Glutamatergic neuron (in vitro differentiated cells): ENCODE measurements at regions not wholly inside any gene's neighbourhood (a gene's known extent, or its start where the extent isn't known, plus 50 kb on each side); places are given as distances from the start of the nearest gene placed in this dataset.

ENCODE experiments used
- DNase-seq: peaks from one replicate; pipeline ENCODE4 v3.0.0; 2022
- H3K27ac Mint-ChIP-seq: one replicate; pipeline ENCODE4 v1.8.0; 2020; ENCODE audit warnings: mild to moderate bottlenecking, mixed read lengths, inconsistent platforms; ENCODE audit not compliant: unreplicated experiment
- H3K27me3 Mint-ChIP-seq: one replicate; pipeline ENCODE4 v1.8.0; 2020; ENCODE audit warnings: mild to moderate bottlenecking, moderate library complexity, mixed read lengths, inconsistent platforms; ENCODE audit not compliant: unreplicated experiment
- H3K36me3 Mint-ChIP-seq: one replicate; pipeline ENCODE4 v1.8.0; 2020; ENCODE audit warnings: mild to moderate bottlenecking, mixed read lengths, inconsistent platforms; ENCODE audit not compliant: unreplicated experiment
- H3K4me1 Mint-ChIP-seq: one replicate; pipeline ENCODE4 v1.8.0; 2020; ENCODE audit warnings: mild to moderate bottlenecking, low read depth, mixed read lengths, inconsistent platforms; ENCODE audit not compliant: unreplicated experiment
- H3K4me3 Mint-ChIP-seq: one replicate; pipeline ENCODE4 v1.8.0; 2020; ENCODE audit warnings: mild to moderate bottlenecking, mixed read lengths, inconsistent platforms; ENCODE audit not compliant: unreplicated experiment
- H3K9me3 Mint-ChIP-seq: one replicate; pipeline ENCODE4 v1.8.0; 2020; ENCODE audit warnings: mild to moderate bottlenecking, moderate library complexity, mixed read lengths, inconsistent platforms; ENCODE audit not compliant: unreplicated experiment
- CTCF ChIP-seq: fragments of 200-600 bp; sonication (generic); IDR thresholded peaks from one replicate; pipeline ENCODE4 v1.5.0; 2021; ENCODE audit not compliant: partially characterized antibody, unreplicated experiment

GRCh38 chr7:115635376-115635775 is 395.2 kb downstream of the TFEC start:
- Mint-ChIP-seq H3K27me3 (no peaks in the 10 kb centered on the region), H3K4me1 (no peaks in the 10 kb centered on the region), H3K4me3 (no peak overlapping the region), H3K36me3 (no peaks in the 10 kb centered on the region), H3K27ac (no peak overlapping the region), H3K9me3 (no peaks in the 10 kb centered on the region)
- TF ChIP-seq CTCF: no peak
- no peak for DNase-seq

GRCh38 chr7:115634633-115635032 is 395.9 kb downstream of the TFEC start:
- Mint-ChIP-seq H3K9me3 (no peaks in the 10 kb centered on the region), H3K36me3 (no peaks in the 10 kb centered on the region), H3K4me3 (no peak overlapping the region), H3K4me1 (no peaks in the 10 kb centered on the region), H3K27ac (no peak overlapping the region), H3K27me3 (no peaks in the 10 kb centered on the region)
- no peak for DNase-seq
- no peak for TF ChIP-seq CTCF

GRCh38 chr7:115632636-115633035 is 397.9 kb downstream of the TFEC start:
- no peak for TF ChIP-seq CTCF
- Mint-ChIP-seq H3K4me3 (no peak overlapping the region), H3K27me3 (no peaks in the 10 kb centered on the region), H3K4me1 (no peaks in the 10 kb centered on the region), H3K9me3 (no peaks in the 10 kb centered on the region), H3K36me3 (no peaks in the 10 kb centered on the region), H3K27ac (no peak overlapping the region)
- no peak for DNase-seq

GRCh38 chr7:115631782-115632181 is 398.8 kb downstream of the TFEC start:
- Mint-ChIP-seq H3K4me3 (no peak overlapping the region), H3K9me3 (no peaks in the 10 kb centered on the region), H3K27me3 (no peaks in the 10 kb centered on the region), H3K4me1 (no peaks in the 10 kb centered on the region), H3K27ac (no peak overlapping the region), H3K36me3 (no peaks in the 10 kb centered on the region)
- no peak for TF ChIP-seq CTCF
- no peak for DNase-seq

GRCh38 chr7:115630049-115630448 is 400.5 kb downstream of the TFEC start:
- DNase-seq: no peak
- H3K27me3 Mint-ChIP-seq: no peaks in the 10 kb centered on the region
- no peaks in the 10 kb centered on the region for H3K36me3 Mint-ChIP-seq
- H3K9me3 Mint-ChIP-seq: no peaks in the 10 kb centered on the region
- H3K27ac Mint-ChIP-seq: no peak overlapping the region
- no peak overlapping the region for H3K4me3 Mint-ChIP-seq
- H3K4me1 Mint-ChIP-seq: no peaks in the 10 kb centered on the region
- TF ChIP-seq CTCF: no peak
